A172 (cell line): ENCODE measurements at regions not wholly inside any gene's neighbourhood (a gene's known extent, or its start where the extent isn't known, plus 50 kb on each side); places are given as distances from the start of the nearest gene placed in this dataset.
"Not testable (repeated sequence)": the region's sequence is repeated elsewhere in the genome, so short reads cannot be mapped to it uniquely, and the experiment has no call there.

ENCODE experiments used
- DNase-seq: peaks from one replicate; pipeline ENCODE4 v3.0.0-alpha.2; 2015; ENCODE audit warnings: low spot score

- DNase-seq: no peak
These were observed 286.4 kb downstream of the USP46 start for GRCh38 chr4:52372747-52373146.

- no peak for DNase-seq
These were observed 285.5 kb downstream of the USP46 start for GRCh38 chr4:52373650-52374049.

DNA sequence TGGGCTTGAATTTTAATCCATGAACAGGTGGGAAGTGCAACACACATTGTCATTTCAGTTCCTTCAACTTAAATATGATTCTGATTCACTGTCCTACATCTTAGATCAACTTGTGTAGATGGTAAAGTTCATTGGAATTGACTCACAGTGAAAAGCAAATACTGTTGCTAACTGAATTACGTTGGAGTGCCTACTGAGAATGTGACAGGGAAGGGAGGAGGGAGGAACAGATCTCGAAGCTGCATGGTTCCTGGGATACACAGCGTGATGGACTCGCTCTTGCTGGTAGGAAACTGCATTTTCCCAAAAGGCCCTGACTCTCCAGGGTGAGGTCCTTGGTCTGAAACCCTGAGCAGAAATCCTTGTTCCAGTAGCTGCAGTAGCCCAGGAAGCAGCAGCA, 284.2 kb downstream of the USP46 start:
- DNase-seq: no peak

DNA sequence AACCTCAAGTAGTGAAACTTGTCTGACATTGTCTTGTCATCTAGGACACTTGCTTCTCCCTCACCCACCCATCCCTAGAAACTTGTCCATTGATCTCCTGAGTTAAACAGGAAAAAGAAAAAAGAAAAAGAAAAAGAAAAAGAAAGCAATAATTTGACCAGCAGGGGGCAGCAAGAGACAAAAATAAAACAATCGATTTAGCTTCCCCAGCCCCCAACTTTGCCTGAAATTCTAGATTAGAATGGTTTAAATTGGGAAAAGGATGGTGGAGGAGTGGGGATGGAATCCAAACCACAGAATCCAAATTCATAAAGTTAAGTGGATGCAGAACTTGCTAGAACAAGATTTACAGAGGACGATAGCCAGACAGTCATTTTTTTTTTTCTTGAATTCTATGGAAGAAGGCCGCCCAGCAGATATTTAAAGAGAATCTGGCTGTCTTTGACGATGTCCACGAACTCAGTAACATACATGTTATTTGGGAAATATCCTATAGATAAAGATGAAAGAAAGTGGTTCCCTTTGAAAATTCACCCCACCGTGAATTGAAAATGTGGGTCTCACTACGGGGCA, 282.9 kb downstream of the USP46 start:
- peak; percentile 55 for DNase-seq

GRCh38 chr4:52377563-52377962, 281.5 kb downstream of the USP46 start:
- no peak for DNase-seq

GRCh38 chr4:52407545-52407944, 251.6 kb downstream of the USP46 start:
- DNase-seq: peak; percentile 9

DNA sequence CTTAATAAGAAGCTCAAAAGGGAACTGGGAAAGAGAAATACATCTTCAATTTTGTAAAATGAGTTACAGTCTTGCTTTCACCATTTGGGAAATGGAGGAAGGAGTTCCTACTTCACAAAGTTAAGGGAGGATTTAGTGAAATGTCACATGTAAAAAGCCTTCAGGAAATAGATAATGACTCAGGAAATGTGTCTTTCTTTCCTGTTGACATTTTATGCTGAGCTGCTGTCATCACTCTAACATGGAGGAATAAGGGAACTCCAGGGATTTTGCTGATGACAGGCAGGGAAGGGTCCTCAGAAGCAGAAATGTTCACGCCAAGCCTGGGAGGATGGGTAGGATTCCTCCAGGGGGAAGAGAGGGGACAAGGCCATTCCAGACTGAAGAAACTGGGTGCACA, 251.1 kb downstream of the USP46 start:
- no peak for DNase-seq

DNA sequence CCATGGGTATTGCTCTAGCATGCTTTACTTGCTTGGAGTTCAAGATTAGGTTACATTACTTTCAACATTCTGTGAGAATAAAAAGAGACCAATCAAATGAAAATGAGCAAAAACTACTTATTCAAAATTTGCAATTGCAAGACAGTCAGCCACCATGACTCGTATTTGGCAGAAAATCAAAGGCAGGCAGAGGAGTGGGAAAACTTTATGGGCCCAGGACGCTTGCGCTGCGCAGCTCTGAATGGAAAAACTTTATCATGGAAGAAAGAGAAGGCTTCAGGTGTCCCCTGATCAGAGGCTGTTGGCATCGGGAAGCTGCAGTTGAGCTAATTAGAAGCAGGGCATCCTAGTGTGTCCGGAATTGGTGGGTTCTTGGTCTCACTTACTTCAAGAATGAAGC, 250.6 kb downstream of the USP46 start:
- DNase-seq: no peak

DNA sequence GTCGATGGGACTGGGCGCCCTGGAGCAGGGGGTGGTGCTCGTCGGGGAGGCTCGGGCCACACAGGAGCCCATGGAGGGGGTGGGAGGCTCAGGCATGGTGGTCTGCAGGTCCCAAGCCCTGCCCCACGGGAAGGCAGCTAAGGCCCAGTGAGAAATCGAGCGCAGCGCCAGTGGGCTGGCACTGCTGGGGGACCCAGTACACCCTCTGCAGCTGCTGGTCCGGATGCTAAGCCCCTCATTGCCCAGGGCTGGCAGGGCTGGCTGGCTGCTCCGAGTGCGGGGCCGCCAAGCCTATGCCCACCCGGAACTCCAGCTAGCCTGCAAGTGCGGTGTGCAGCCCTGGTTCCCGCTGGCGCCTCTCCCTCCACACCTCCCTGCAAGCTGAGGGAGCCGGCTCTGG, 249.3 kb downstream of the USP46 start:
- DNase-seq: not testable (repeated sequence)

DNA sequence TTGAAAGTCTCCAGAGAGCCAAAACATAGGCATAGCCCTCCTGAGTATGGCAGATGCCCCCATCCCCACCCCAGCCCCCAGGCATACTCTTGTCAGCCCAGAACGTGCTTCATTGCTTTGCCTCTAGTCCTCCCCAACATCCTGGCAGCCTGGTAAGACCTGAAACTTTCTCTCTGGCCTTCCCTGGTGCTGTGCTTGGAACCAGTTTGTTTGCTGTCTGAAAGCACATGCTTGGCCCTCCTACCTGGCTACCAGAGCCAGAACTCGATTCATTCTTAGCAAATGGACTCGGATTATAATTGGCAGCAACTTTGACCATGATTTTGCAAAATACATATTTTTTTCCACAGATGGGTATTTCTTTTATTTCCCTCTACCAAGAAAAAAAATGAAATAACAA, 248.1 kb downstream of the USP46 start:
- DNase-seq: no peak

- no peak for DNase-seq
These were observed 238.8 kb downstream of the USP46 start for GRCh38 chr4:52420330-52420729.

DNA sequence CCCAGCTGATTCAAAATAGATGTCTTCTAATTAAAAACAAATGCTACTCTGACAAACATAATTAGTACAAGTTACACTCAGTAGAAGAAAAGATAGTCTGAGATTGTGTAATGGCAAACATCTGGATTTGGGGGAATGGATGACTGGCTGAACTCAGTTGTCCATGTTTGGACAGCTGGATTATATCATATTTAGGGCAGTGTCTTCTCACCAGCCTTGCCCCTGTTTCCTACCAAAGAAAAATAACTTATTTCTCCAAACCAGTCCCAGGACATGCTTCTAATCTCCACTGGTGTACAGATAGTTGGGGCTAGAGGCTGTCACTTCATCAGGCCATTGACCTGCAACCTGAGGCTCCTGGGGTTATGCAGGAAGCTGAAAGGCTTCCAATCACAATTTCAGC, 237.3 kb downstream of the USP46 start:
- DNase-seq: no peak

- DNase-seq: no peak
These were observed 235.1 kb downstream of the USP46 start for GRCh38 chr4:52423967-52424366.

DNA sequence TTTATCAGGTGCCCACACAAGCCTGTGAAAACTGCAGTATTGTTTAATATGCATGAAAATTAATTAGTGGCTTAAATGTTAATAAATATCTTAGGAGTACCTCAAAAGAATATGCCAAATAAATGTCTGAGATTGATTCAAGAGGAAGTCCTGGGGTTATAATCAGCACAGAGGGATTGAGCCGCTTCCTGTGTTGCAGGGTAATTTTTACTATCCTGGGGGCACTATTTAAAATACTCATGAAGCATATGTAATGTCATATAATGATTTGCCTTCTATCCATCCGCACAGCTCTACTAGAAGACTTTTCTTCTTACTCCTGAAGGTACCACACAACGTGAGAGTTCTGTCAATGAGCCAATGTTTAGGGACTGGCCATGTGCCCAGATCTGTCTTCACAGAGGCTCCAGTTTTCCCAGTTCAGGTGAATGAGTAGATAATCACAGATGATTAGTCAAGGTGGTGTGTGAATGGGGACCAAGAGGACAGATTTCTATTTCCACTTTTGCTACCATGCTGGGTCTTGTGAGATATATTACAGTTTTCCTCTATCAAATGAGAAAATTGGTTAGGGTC, 233.3 kb downstream of the USP46 start:
- no peak for DNase-seq

GRCh38 chr4:52431410-52431809, 227.7 kb downstream of the USP46 start:
- no peak for DNase-seq

- no peak for DNase-seq
These were observed 227.2 kb downstream of the USP46 start for GRCh38 chr4:52431869-52432268.

- DNase-seq: not testable (repeated sequence)
These were observed 216.6 kb downstream of the USP46 start for GRCh38 chr4:52442524-52442923.

DNA sequence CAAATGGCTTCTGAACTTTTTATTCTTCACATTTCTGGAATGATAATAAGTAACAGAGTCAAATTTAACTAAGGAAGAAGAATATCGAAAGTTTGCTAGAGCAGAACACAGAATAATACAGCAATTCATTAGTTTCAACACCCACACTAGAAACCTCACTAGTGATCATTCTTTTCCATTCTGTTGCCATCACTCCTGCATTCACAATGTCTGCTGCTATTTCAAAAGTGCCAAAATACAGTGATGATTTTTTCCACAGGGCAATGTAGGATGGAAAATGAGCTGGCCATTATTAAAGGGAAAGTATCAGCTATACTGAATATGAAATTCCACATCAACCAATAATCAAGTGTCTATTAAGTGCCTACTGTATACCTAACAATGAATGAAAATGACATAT, 186.7 kb downstream of the USP46 start:
- no peak for DNase-seq

DNA sequence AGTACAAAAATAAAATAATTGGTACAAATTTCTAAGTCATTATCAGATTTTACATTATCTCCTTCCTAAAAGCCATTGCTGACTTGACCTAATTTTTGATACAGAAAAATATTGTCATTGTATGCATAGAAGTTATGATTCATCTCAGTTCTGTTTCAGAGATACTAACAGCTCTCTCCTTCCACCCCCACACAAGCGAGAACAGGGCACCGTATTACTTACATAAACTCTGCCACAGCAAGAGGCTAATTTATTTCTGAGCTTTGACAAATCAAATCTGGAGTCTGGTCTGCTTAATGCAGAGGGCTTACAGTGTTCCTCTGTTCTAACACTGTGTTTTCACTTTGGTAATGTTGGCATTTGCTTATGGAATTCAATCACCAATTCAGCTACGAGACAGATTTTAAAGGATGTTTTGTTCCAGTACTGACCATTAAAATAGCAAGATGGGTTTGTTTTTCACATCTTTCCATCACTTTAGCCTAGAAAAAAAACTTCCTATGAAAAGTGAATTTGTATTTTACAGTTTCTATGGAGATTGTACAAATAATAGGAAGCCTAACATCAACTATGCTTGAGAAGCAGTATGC, 181.8 kb downstream of the USP46 start:
- no peak for DNase-seq

GRCh38 chr4:52483186-52483890, 175.8 kb downstream of the USP46 start:
- no peak for DNase-seq

DNA sequence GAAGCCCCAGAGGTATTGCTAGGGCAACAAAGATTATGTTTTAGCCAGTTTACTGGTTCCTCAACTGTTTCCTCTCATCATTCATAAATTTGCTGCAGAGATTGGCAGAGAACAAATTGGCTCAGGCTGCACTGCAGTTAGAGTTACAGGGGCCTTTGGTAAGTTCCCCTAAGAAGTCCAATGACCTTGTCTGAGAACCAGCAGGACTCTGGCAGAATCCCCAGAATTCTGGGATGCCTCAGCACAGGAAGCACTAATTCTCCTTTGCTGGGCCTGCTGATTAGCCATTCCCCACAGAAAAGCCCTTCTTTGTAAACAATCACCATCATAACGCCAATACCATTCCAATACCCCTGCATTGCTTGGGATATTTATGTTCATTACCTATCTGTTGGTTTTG, 151.3 kb downstream of the USP46 start:
- no peak for DNase-seq

- no peak for DNase-seq
These were observed 148.0 kb downstream of the USP46 start for GRCh38 chr4:52510939-52511565.

DNA sequence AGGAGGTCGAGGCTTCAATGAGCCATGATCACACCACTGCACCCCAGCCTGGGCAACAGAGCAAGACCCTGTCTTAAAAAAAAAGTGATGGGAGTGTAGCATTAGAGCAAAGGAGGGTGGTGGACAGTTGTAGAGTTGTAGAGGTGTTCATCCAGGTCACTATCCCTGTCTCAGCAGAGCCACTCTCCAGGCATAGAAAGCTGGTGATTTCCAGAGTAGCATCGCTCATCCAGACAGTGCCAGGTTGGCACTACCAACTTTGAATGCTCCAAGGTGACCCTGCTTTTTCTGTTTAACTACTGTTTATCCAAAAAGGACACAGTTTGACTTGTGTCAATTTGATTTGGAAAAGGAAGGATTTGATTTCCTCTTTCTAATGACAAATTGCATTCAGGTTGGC, 147.3 kb downstream of the USP46 start:
- no peak for DNase-seq
